Spinal cord (tissue), 9 donors: ENCODE measurements at regions not wholly inside any gene's neighbourhood (a gene's known extent, or its start where the extent isn't known, plus 50 kb on each side); places are given as distances from the start of the nearest gene placed in this dataset.
"Not testable (repeated sequence)": the region's sequence is repeated elsewhere in the genome, so short reads cannot be mapped to it uniquely, and the experiment has no call there.

Experiments used
- DNase-seq, 6 donors: peaks; one replicate each; pipeline versions ENCODE4 v3.0.0 to v3.0.0-alpha.2; 2013 to 2015; ENCODE audit warnings: low spot score in 6 of 6, low read depth in 4 of 6
- H3K27ac ChIP-seq: one replicate; pipeline ENCODE4 v1.5.1; 2013; ENCODE audit warnings: low read depth, low read length, control low read depth
- H3K27me3 ChIP-seq: one replicate; pipeline ENCODE4 v1.6.1; 2013; ENCODE audit warnings: low read length; ENCODE audit not compliant: control insufficient read depth, insufficient read depth
- H3K36me3 ChIP-seq: one replicate; pipeline ENCODE4 v1.6.1; 2013; ENCODE audit warnings: low read length; ENCODE audit not compliant: control insufficient read depth, insufficient read depth
- H3K4me1 ChIP-seq: one replicate; pipeline ENCODE4 v1.6.1; 2013; ENCODE audit warnings: low read length; ENCODE audit not compliant: control insufficient read depth, insufficient read depth
- H3K4me3 ChIP-seq: one replicate; pipeline ENCODE4 v1.5.1; 2013; ENCODE audit warnings: low read depth, low read length, control low read depth
- H3K9me3 ChIP-seq: one replicate; pipeline ENCODE4 v1.6.1; 2013; ENCODE audit warnings: low read length; ENCODE audit not compliant: control insufficient read depth, insufficient read depth
- WGBS: methylation state at CpG from one replicate; pipeline ENCODE4 v1.1.5; 2013; ENCODE audit warnings: missing lambda C conversion rate; ENCODE audit not compliant: insufficient coverage; 5-methylcytosine and 5-hydroxymethylcytosine counted together
- donor health status: healthy.

GRCh38 chr22:49402169-49402568, 425.5 kb downstream of the BRD1 start:
- no peak for DNase-seq
- H3K4me3 ChIP-seq: no peak overlapping the region
- H3K27me3 ChIP-seq: no peaks in the 10 kb centered on the region
- no peaks in the 10 kb centered on the region for H3K36me3 ChIP-seq
- no peak overlapping the region for H3K27ac ChIP-seq
- WGBS: 75% methylated on average over 9 of the region's 12 CpGs
- H3K4me1 ChIP-seq: peaks cover 18% of the 10 kb centered on the region
- no peaks in the 10 kb centered on the region for H3K9me3 ChIP-seq

DNA sequence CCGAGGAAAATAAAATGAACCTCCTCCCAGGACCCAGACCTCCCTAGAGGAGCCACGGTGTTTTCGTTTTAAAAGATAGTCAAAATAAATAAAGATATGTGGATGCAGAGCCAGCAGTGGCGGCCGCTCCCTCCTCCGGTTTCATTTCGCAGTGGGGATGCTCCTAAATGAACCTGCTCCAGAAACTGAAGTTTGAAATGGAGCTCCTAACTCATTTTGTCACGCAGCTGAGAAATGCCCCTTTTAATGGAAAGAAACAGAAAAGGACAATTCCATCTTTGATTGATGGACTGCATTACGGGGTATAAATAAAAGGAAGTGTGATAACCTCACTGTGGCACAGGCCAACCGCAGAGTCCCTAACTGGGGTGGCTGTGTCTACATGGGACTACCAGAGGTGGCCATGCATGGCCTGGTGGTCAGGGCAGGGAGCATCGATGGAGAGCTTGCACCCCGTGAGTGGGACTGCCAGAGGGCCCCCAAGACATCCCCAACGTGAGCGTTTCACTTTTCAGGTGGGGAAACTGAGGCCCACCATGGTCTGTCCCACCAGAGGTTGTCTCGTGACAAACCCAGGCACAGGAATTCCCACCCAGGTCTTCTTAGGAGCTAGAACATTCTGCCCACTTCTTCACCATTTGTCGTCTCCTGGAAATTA, 426.6 kb downstream of the BRD1 start:
- H3K4me3 ChIP-seq: no peak overlapping the region
- DNase-seq: no peak
- H3K36me3 ChIP-seq: no peaks in the 10 kb centered on the region
- WGBS: 89% methylated on average over 13 of the region's 16 CpGs
- no peak overlapping the region for H3K27ac ChIP-seq
- H3K4me1 ChIP-seq: peaks cover 10% of the 10 kb centered on the region
- H3K27me3 ChIP-seq: no peaks in the 10 kb centered on the region
- no peaks in the 10 kb centered on the region for H3K9me3 ChIP-seq

DNA sequence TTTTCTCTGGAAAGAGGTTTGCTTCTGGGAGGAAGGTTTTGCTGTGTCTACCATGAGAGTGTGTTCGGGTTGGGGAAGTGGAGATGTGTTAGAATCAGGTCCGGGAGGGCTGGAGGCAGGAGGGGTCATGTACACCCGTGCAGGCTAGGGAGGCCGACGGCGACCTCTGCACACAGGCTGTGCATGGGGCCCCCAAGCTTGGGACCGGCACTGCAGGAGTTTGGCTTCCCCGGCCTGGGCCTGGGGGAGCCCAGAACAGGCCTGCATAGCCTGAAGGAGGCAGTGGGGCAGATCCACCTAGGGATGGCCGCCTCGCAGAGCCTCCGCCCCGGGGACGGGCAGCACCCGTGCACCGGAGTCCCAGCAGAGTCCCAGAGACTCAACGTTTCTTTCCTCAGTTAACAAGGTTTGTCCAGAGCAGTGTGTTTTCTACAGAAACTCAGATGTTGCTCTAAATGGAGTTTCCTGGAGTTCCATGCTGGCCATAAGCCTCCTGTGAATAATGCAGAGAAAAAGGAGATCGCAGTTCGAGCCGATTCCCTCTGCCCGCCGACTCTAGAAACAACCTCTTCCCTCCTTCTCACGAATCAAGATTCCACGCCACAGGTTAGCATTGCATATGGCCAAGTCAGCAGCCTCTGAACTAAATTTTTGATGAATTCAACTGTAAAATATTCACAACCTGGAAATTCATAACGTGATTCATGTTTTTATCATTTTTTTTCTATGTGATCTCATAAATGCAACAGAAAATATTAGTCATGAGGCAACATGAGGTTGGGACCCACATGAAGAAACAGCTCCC, 427.3 kb downstream of the BRD1 start:
- Histone ChIP-seq H3K4me1 (peaks cover 15% of the 10 kb centered on the region), H3K27ac (no peak overlapping the region), H3K4me3 (no peak overlapping the region), H3K9me3 (no peaks in the 10 kb centered on the region), H3K27me3 (no peaks in the 10 kb centered on the region), H3K36me3 (no peaks in the 10 kb centered on the region)
- no peak for DNase-seq
- WGBS: 86% methylated on average over 19 of the region's 24 CpGs

DNA sequence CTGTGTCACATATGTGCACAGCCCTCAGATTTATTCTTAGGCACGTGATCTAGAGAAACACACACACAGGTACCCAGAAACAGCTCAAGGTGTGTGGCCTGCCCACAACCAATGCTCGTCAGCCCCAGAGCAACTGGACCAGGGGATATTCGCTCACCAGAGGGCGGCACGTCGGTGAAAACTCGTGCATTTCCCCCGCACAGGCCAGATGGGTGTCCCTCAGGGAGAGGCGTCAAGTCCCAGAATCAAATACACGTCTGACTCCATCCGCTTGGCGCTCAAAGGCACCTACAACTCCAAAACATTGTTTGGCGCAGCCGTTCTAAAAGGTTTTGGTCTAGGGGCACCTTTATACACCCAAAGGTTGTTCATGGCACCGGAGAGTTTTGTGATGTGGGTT, 429.0 kb downstream of the BRD1 start:
- DNase-seq: no peak
- no peaks in the 10 kb centered on the region for H3K36me3 ChIP-seq
- peaks cover 10% of the 10 kb centered on the region for H3K4me1 ChIP-seq
- peaks cover 1% of the 10 kb centered on the region for H3K9me3 ChIP-seq
- H3K27me3 ChIP-seq: no peaks in the 10 kb centered on the region
- no peak overlapping the region for H3K4me3 ChIP-seq
- 90% methylated on average over 10 of the region's 15 CpGs for WGBS
- no peak overlapping the region for H3K27ac ChIP-seq

- Histone ChIP-seq H3K4me3 (no peak overlapping the region), H3K9me3 (peaks cover 1% of the 10 kb centered on the region), H3K27ac (no peak overlapping the region), H3K36me3 (no peaks in the 10 kb centered on the region), H3K27me3 (no peaks in the 10 kb centered on the region), H3K4me1 (peaks cover 10% of the 10 kb centered on the region)
- WGBS: 89% methylated on average over 7 of the region's 17 CpGs
- no peak for DNase-seq
Observed at GRCh38 chr22:49398115-49398514, 429.6 kb downstream of the BRD1 start.

GRCh38 chr22:49396817-49397216, 430.9 kb downstream of the BRD1 start:
- H3K27me3 ChIP-seq: no peaks in the 10 kb centered on the region
- no peak overlapping the region for H3K4me3 ChIP-seq
- no peaks in the 10 kb centered on the region for H3K36me3 ChIP-seq
- no peak for DNase-seq
- H3K27ac ChIP-seq: no peak overlapping the region
- WGBS: 38% methylated on average over 9 of the region's 11 CpGs
- H3K4me1 ChIP-seq: peaks cover 10% of the 10 kb centered on the region
- H3K9me3 ChIP-seq: peaks cover 1% of the 10 kb centered on the region

DNA sequence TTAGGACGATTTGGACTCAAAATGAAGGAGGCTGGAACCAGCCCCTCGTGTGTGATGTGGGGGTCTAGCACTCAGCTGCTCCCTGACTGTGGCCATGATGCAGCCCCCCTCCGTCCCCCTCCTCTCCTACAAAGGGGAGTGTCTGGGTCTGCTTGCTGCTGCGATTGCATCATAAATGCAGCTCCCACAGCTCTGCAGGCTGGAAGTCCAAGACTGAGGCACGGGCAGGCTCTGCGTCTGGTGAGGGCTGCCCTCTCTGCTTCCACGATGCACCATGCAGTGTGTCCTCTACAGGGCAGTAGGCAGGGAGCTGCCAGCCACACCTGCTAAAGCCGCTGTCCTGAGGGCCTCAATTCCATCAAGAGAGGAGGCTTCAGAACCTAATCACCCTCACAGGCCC, 432.1 kb downstream of the BRD1 start:
- H3K27ac ChIP-seq: no peak overlapping the region
- H3K4me3 ChIP-seq: no peak overlapping the region
- WGBS: 55% methylated on average over 5 of the region's 8 CpGs
- H3K27me3 ChIP-seq: no peaks in the 10 kb centered on the region
- peaks cover 5% of the 10 kb centered on the region for H3K4me1 ChIP-seq
- peak in 1 of 6 donors; percentile 20 for DNase-seq
- H3K9me3 ChIP-seq: peaks cover 1% of the 10 kb centered on the region
- no peaks in the 10 kb centered on the region for H3K36me3 ChIP-seq

DNA sequence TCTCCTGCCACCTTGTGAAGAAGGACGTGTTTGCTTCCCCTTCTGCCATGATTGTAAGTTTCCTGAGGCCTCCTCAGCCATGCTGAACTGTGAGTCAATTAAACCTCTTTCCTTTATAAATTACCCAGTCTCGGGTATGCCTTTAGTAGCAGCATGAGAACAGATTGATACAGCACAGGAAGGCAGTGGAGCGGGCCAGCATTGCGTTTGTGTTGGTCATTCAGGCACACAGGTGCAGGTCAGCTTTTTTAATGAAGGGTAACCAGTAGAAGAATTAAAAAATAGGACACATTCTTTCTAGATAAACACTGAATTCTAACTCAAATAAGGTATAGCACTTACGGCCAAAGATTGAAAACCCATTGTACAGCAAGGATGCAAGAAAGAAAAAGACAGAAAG, 432.6 kb downstream of the BRD1 start:
- not testable (repeated sequence) for H3K36me3 ChIP-seq, DNase-seq, H3K4me1 ChIP-seq, H3K4me3 ChIP-seq, H3K27ac ChIP-seq, H3K9me3 ChIP-seq, H3K27me3 ChIP-seq
- WGBS: no CpG with 5 or more reads among the region's 5 CpGs

- H3K36me3 ChIP-seq: no peaks in the 10 kb centered on the region
- H3K9me3 ChIP-seq: peaks cover 1% of the 10 kb centered on the region
- no peak for DNase-seq
- peaks cover 5% of the 10 kb centered on the region for H3K4me1 ChIP-seq
- H3K27me3 ChIP-seq: no peaks in the 10 kb centered on the region
- H3K4me3 ChIP-seq: no peak overlapping the region
- no peak overlapping the region for H3K27ac ChIP-seq
- WGBS: 74% methylated on average over 5 of the region's 7 CpGs
Observed at GRCh38 chr22:49394116-49394785, 433.4 kb downstream of the BRD1 start.
